ENCODE measurements at regions not wholly inside any gene's neighbourhood (a gene's known extent, or its start where the extent isn't known, plus 50 kb on each side); places are given as distances from the start of the nearest gene placed in this dataset.

DNA sequence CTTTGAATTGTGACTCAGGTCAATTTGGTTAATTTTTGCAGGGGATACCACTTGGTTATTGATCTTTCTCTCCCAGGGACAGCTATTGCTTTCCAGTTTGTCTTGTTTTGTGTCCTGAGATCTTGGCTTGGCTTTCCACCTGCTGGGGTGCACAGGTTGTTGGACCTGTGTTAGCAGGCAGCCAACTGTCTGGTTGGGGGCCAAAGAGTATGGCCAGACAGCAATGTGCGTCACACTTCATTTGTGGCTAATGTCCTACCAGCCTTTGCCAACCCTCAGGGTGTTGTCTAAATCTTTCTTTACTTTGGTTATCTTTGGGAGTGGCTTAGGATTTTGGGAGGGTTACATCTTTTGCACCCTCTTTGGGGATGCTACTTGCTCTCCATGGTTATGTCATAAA lies 494.9 kb upstream of the ATP2B1 start:
- TF ChIP-seq EZH2 (optimal IDR thresholded peaks at IDR 0.05; ENCODE audit: low read depth, low read length) = no peak
- TF ChIP-seq, protein P1, sequence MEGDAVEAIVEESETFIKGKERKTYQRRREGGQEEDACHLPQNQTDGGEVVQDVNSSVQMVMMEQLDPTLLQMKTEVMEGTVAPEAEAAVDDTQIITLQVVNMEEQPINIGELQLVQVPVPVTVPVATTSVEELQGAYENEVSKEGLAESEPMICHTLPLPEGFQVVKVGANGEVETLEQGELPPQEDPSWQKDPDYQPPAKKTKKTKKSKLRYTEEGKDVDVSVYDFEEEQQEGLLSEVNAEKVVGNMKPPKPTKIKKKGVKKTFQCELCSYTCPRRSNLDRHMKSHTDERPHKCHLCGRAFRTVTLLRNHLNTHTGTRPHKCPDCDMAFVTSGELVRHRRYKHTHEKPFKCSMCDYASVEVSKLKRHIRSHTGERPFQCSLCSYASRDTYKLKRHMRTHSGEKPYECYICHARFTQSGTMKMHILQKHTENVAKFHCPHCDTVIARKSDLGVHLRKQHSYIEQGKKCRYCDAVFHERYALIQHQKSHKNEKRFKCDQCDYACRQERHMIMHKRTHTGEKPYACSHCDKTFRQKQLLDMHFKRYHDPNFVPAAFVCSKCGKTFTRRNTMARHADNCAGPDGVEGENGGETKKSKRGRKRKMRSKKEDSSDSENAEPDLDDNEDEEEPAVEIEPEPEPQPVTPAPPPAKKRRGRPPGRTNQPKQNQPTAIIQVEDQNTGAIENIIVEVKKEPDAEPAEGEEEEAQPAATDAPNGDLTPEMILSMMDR (IDR thresholded peaks at IDR 0.05; ENCODE audit: low read length) = no peak
